Endothelial cell of umbilical vein (primary cell): ENCODE measurements at regions not wholly inside any gene's neighbourhood (a gene's known extent, or its start where the extent isn't known, plus 50 kb on each side); places are given as distances from the start of the nearest gene placed in this dataset.

ENCODE experiments used
- BruUV-seq: library from RNA; stranded (reverse); fragments of 400-500 nt; replicated peaks from 2 replicates; lab custom pipeline; 2021; lab: Mats Ljungman, UMichigan
- CTCF ChIA-PET: fragments of 300-600, 350-600 bp; sonication (Branson Sonifier 250); formaldehyde crosslinking; loops from one replicate; lab custom pipeline; 2021; ENCODE audit warnings: antibody characterized with exemption, inconsistent platforms; lab: Charles Lee
- POLR2A ChIA-PET: fragments of 300-600, 350-600 bp; sonication (Branson Sonifier 250); formaldehyde crosslinking; loops from one replicate; lab custom pipeline; 2021; ENCODE audit warnings: antibody characterized with exemption, inconsistent platforms; lab: Charles Lee
- DNase-seq: peaks from one replicate; pipeline ENCODE4 v3.0.0-alpha.2; 2011; ENCODE audit warnings: low read depth, low spot score
- FAIRE-seq: peaks from 2 replicates; lab custom pipeline; 2011; peaks lifted over from hg19 to GRCh38; lab: Jason Lieb, UNC
- H2AFZ ChIP-seq: 2 replicates; pipeline ENCODE4 v1.6.0; 2012; ENCODE audit warnings: low read depth, low read length, control low read depth, inconsistent platforms
- H3K27ac ChIP-seq: 2 replicates; pipeline ENCODE4 v1.5.1; 2011; ENCODE audit warnings: low read depth, mild to moderate bottlenecking, control low read depth, low read length, moderate library complexity; ENCODE audit not compliant: insufficient read depth
- H3K27me3 ChIP-seq, 2 experiments: 2 replicates each; pipeline versions ENCODE4 v1.6.0 to v1.6.1; 2011; ENCODE audit warnings: low read length in 2 of 2, mixed read lengths in 1 of 2; ENCODE audit not compliant: control insufficient read depth in 2 of 2, insufficient read depth in 2 of 2
- H3K36me3 ChIP-seq, 2 experiments: 2 replicates in 1 of 2; 3 replicates in 1 of 2; pipeline ENCODE4 v1.5.1; 2011; ENCODE audit warnings: low read length in 2 of 2, mild to moderate bottlenecking in 1 of 2, moderate library complexity in 1 of 2; ENCODE audit not compliant: control insufficient read depth in 2 of 2, insufficient read depth in 2 of 2; ENCODE audit errors: extremely low read depth in 1 of 2
- H3K4me1 ChIP-seq: 3 replicates; pipeline ENCODE4 v1.5.1; 2011; ENCODE audit warnings: mild to moderate bottlenecking, low read length; ENCODE audit not compliant: control insufficient read depth, insufficient read depth; ENCODE audit errors: extremely low read depth
- H3K4me2 ChIP-seq: 2 replicates; pipeline ENCODE4 v1.6.1; 2011; ENCODE audit warnings: low read length, control low read depth, mixed read lengths; ENCODE audit not compliant: insufficient read depth
- H3K4me3 ChIP-seq, 3 experiments: fragments of 200-600 bp in 1 of 3; sonication (generic), shearing (Covaris generic) in 1 of 3; replicated peaks in 1 of 3; 2 replicates each; pipeline ENCODE4 v1.5.1; 2011 to 2016; ENCODE audit warnings: control low read depth in 3 of 3, low read length in 3 of 3, mild to moderate bottlenecking in 2 of 3, inconsistent platforms in 1 of 3, low read depth in 1 of 3, moderate library complexity in 1 of 3; ENCODE audit not compliant: insufficient read depth in 1 of 3
- H3K79me2 ChIP-seq: 2 replicates; pipeline ENCODE4 v1.6.0; 2012; ENCODE audit warnings: low read length, inconsistent platforms; ENCODE audit not compliant: control insufficient read depth, insufficient read depth
- H3K9ac ChIP-seq: replicated peaks from 2 replicates; pipeline ENCODE3; 2011; ENCODE audit warnings: low read length, control low read depth; ENCODE audit not compliant: insufficient read depth; ENCODE audit errors: extremely low read depth
- H3K9me1 ChIP-seq: replicated peaks from 3 replicates; pipeline ENCODE4 v1.6.0; 2011; ENCODE audit warnings: mild to moderate bottlenecking, low read length; ENCODE audit not compliant: control insufficient read depth, insufficient read depth; ENCODE audit errors: extremely low read depth
- H3K9me3 ChIP-seq: replicated peaks from 2 replicates; pipeline ENCODE4 v1.5.1; 2012; ENCODE audit warnings: low read length, inconsistent platforms; ENCODE audit not compliant: control insufficient read depth, insufficient read depth
- H4K20me1 ChIP-seq: replicated peaks from 2 replicates; pipeline ENCODE3; 2011; ENCODE audit warnings: mild to moderate bottlenecking, low read length; ENCODE audit not compliant: control insufficient read depth, insufficient read depth; ENCODE audit errors: extremely low read depth
- CTCF ChIP-seq, 2 donors: IDR thresholded peaks; 1 replicate in 1 of 2; 2 replicates in 1 of 2; pipeline ENCODE4 v1.5.1; 2011; ENCODE audit warnings: low read length in 2 of 2, mild to moderate bottlenecking in 2 of 2, moderate library complexity in 2 of 2, control low read depth in 1 of 2, inconsistent platforms in 1 of 2, low read depth in 1 of 2; ENCODE audit not compliant: insufficient read depth in 1 of 2; ENCODE audit errors: extremely low read depth in 1 of 2
- EZH2 ChIP-seq: IDR thresholded peaks from 2 replicates; pipeline ENCODE4 v1.6.1; 2012; ENCODE audit warnings: borderline replicate concordance, low read depth, mild to moderate bottlenecking, moderate library complexity, low read length, inconsistent platforms; ENCODE audit not compliant: severe bottlenecking
- FOS ChIP-seq: IDR thresholded peaks from 2 replicates; pipeline ENCODE4 v1.6.1; 2011; ENCODE audit warnings: mild to moderate bottlenecking, low read length, moderate library complexity, borderline replicate concordance; ENCODE audit not compliant: insufficient read depth
- GATA2 ChIP-seq: IDR thresholded peaks from 2 replicates; pipeline ENCODE4 v1.7.0; 2011; ENCODE audit warnings: low read depth, mild to moderate bottlenecking, moderate library complexity, mixed read lengths, low read length; ENCODE audit not compliant: insufficient read length, insufficient read depth
- JUN ChIP-seq: IDR thresholded peaks from 2 replicates; pipeline ENCODE4 v1.6.1; 2011; ENCODE audit warnings: borderline replicate concordance, low read depth; ENCODE audit not compliant: insufficient read length, insufficient read depth
- MAX ChIP-seq: IDR thresholded peaks from 2 replicates; pipeline ENCODE4 v1.6.1; 2011; ENCODE audit not compliant: insufficient read depth, insufficient read length
- POLR2A ChIP-seq: IDR thresholded peaks from 2 replicates; pipeline ENCODE4 v1.6.1; 2012; ENCODE audit warnings: low read depth, mild to moderate bottlenecking, control low read depth, low read length
- POLR2AphosphoS5 ChIP-seq: IDR thresholded peaks from 2 replicates; pipeline ENCODE4 v1.6.1; 2012; ENCODE audit warnings: low read depth, mild to moderate bottlenecking, control low read depth, low read length, moderate library complexity; ENCODE audit not compliant: insufficient read depth
- dilution Hi-C: fragments of 300-500 bp; cut with MboI; formaldehyde crosslinking; loops from one replicate; pipeline ENCODE4 v1.15.0; 2019; ENCODE audit warnings: low sequenced_read_pairs; ENCODE audit not compliant: extremely low pct_ligation_motif_present
- intact Hi-C: fragments of 100-400 bp; cut with micrococcal nuclease; formaldehyde crosslinking; loops from one replicate; pipeline ENCODE4 v1.10.0; 2022

- intact Hi-C loops: no loop called here
- ChIA-PET CTCF (no interaction called here), POLR2A (no interaction called here)
- H3K4me1 ChIP-seq: no peaks in the 10 kb centered on the region
- no peak for FAIRE-seq
- H3K27ac ChIP-seq: no peak overlapping the region
- BruUV-seq: no TSS peak
- DNase-seq: no peak
- no peaks in the 10 kb centered on the region for H3K36me3 ChIP-seq
- no peak overlapping the region for H3K4me3 ChIP-seq
- H2AFZ ChIP-seq: no peak overlapping the region
- no peaks in the 10 kb centered on the region for H3K79me2 ChIP-seq
- H4K20me1 ChIP-seq: no peaks in the 10 kb centered on the region
- H3K9me3 ChIP-seq: no peaks in the 10 kb centered on the region
- no peak overlapping the region for H3K4me2 ChIP-seq
- H3K9me1 ChIP-seq: no peaks in the 10 kb centered on the region
- dilution Hi-C loops: no loop called here
- TF ChIP-seq MAX (no peak), JUN (no peak), FOS (no peak), GATA2 (no peak), POLR2A (no peak), CTCF (IDR thresholded peaks at IDR 0.05; ENCODE audit: extremely low read depth in 1 of 2, insufficient read depth in 1 of 2, low read depth in 1 of 2, low read length in 2 of 2) (no peak), POLR2AphosphoS5 (no peak), EZH2 (no peak)
- no peaks in the 10 kb centered on the region for H3K27me3 ChIP-seq
- H3K9ac ChIP-seq: no peak overlapping the region
Observed at GRCh38 chr13:38160131-38160530, 189.5 kb upstream of the UFM1 start.
